ENCODE measurements at regions not wholly inside any gene's neighbourhood (a gene's known extent, or its start where the extent isn't known, plus 50 kb on each side); places are given as distances from the start of the nearest gene placed in this dataset.

DNA sequence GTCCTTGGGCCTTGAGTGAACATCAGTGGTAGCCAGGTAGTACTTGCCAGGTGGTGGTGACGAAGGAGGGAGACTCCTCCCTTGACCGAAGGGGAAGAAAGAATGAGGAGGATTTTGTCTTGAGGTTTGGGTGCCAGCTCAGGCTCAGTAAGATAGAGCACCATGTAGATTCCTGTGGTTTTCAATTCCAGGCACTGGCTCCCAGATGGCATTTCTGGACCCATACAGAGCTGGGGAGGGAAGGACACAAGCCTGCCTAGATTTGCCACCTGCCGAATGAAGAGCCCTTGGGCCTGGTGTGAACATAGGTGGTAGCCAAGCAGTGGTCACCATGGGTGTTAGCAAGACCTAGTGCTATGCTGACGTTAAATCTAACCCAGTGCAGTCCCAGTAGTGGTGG is 108.8 kb upstream of the UBE2E3 start:
- TF ChIP-seq POLR2A (IDR thresholded peaks at IDR 0.05) = no peak
- TF ChIP-seq, protein P1, sequence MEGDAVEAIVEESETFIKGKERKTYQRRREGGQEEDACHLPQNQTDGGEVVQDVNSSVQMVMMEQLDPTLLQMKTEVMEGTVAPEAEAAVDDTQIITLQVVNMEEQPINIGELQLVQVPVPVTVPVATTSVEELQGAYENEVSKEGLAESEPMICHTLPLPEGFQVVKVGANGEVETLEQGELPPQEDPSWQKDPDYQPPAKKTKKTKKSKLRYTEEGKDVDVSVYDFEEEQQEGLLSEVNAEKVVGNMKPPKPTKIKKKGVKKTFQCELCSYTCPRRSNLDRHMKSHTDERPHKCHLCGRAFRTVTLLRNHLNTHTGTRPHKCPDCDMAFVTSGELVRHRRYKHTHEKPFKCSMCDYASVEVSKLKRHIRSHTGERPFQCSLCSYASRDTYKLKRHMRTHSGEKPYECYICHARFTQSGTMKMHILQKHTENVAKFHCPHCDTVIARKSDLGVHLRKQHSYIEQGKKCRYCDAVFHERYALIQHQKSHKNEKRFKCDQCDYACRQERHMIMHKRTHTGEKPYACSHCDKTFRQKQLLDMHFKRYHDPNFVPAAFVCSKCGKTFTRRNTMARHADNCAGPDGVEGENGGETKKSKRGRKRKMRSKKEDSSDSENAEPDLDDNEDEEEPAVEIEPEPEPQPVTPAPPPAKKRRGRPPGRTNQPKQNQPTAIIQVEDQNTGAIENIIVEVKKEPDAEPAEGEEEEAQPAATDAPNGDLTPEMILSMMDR (IDR thresholded peaks at IDR 0.05) = no peak
